ENCODE measurements at regions not wholly inside any gene's neighbourhood (a gene's known extent, or its start where the extent isn't known, plus 50 kb on each side); places are given as distances from the start of the nearest gene placed in this dataset.

GRCh38 chr13:62142048-62142447 lies 726.4 kb upstream of the PCDH20 start:
- Histone ChIP-seq H3K79me2 (no peaks in the 10 kb centered on the region), H3K9me2 (replicated peaks; ENCODE audit: insufficient read depth) (no peaks in the 10 kb centered on the region), H3K4me2 (no peak overlapping the region), H3K27me3 (no peaks in the 10 kb centered on the region), H4K20me1 (ENCODE audit: insufficient read depth, poor library complexity, severe bottlenecking) (no peaks in the 10 kb centered on the region), H3K9me3 (ENCODE audit: low read depth) (no peaks in the 10 kb centered on the region), H3K27ac (no peak overlapping the region), H3K36me3 (replicated peaks; ENCODE audit: insufficient read depth, low read depth) (no peaks in the 10 kb centered on the region), H3K4me3 (no peak overlapping the region), H3K4me1 (ENCODE audit: insufficient read depth) (no peaks in the 10 kb centered on the region), H2AFZ (no peak overlapping the region)
- TF ChIP-seq CTCF (IDR thresholded peaks at IDR 0.05; ENCODE audit: poor library complexity), result no peak
- no peak for TF ChIP-seq EZH2phosphoT487 (IDR thresholded peaks at IDR 0.05; ENCODE audit: low read depth, severe bottlenecking, unreplicated experiment)
- no peak for TF ChIP-seq EZH2 (IDR thresholded peaks at IDR 0.05; ENCODE audit: borderline replicate concordance)
- DNase-seq (ENCODE audit: low spot score), result no peak
- WGBS (ENCODE audit: low lambda C conversion rate, missing lambda C conversion rate), result 77% methylated on average over 3 of the region's 3 CpGs

DNA sequence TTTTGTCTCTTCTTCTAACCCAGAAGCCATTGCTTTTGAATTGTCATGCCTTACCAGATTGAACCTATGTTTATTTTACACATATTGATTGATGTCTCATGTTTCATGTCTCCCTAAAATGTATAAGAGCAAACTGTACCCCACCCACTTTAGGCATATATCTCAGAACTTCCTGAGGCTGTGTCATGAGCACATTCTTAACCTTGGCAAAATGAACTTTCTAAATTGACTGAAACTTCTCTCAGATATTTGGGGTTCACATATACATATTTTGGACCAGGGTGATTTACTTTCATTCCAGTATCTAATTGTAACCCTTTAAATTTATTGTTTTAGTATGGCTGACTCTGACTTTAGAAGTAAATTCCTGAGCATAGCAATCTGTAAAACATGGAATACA lies 723.9 kb upstream of the PCDH20 start:
- Histone ChIP-seq H3K4me2 (no peak overlapping the region), H3K9me3 (ENCODE audit: low read depth) (no peaks in the 10 kb centered on the region), H3K4me3 (no peak overlapping the region), H3K79me2 (no peaks in the 10 kb centered on the region), H4K20me1 (ENCODE audit: insufficient read depth, poor library complexity, severe bottlenecking) (no peaks in the 10 kb centered on the region), H3K27ac (no peak overlapping the region), H3K36me3 (replicated peaks; ENCODE audit: insufficient read depth, low read depth) (no peaks in the 10 kb centered on the region), H3K27me3 (no peaks in the 10 kb centered on the region), H3K4me1 (ENCODE audit: insufficient read depth) (no peaks in the 10 kb centered on the region), H2AFZ (no peak overlapping the region), H3K9me2 (replicated peaks; ENCODE audit: insufficient read depth) (no peaks in the 10 kb centered on the region)
- DNase-seq (ENCODE audit: low spot score), result no peak
- TF ChIP-seq CTCF (IDR thresholded peaks at IDR 0.05; ENCODE audit: poor library complexity), result no peak
- no peak for TF ChIP-seq EZH2 (IDR thresholded peaks at IDR 0.05; ENCODE audit: borderline replicate concordance)
- no peak for TF ChIP-seq EZH2phosphoT487 (IDR thresholded peaks at IDR 0.05; ENCODE audit: low read depth, severe bottlenecking, unreplicated experiment)

GRCh38 chr13:62137629-62138405 lies 722.2 kb upstream of the PCDH20 start:
- no peaks in the 10 kb centered on the region for H4K20me1 ChIP-seq (ENCODE audit: insufficient read depth, poor library complexity, severe bottlenecking)
- no peaks in the 10 kb centered on the region for H3K4me1 ChIP-seq (ENCODE audit: insufficient read depth)
- no peak overlapping the region for H3K27ac ChIP-seq
- no peak overlapping the region for H3K4me3 ChIP-seq
- no peaks in the 10 kb centered on the region for H3K9me2 ChIP-seq (replicated peaks; ENCODE audit: insufficient read depth)
- no peak for DNase-seq (ENCODE audit: low spot score)
- WGBS (ENCODE audit: low lambda C conversion rate, missing lambda C conversion rate), result 97% methylated on average over 2 of the region's 2 CpGs
- no peaks in the 10 kb centered on the region for H3K79me2 ChIP-seq
- H3K36me3 ChIP-seq (replicated peaks; ENCODE audit: insufficient read depth, low read depth), result no peaks in the 10 kb centered on the region
- TF ChIP-seq EZH2phosphoT487 (IDR thresholded peaks at IDR 0.05; ENCODE audit: low read depth, severe bottlenecking, unreplicated experiment) (no peak), CTCF (IDR thresholded peaks at IDR 0.05; ENCODE audit: poor library complexity) (no peak), EZH2 (IDR thresholded peaks at IDR 0.05; ENCODE audit: borderline replicate concordance) (no peak)
- H3K9me3 ChIP-seq (ENCODE audit: low read depth), result no peaks in the 10 kb centered on the region
- H3K27me3 ChIP-seq, result no peaks in the 10 kb centered on the region
- no peak overlapping the region for H3K4me2 ChIP-seq
- no peak overlapping the region for H2AFZ ChIP-seq

Measured in hepatocyte (in vitro differentiated cells).